HT1080 (cell line): ENCODE measurements at regions not wholly inside any gene's neighbourhood (a gene's known extent, or its start where the extent isn't known, plus 50 kb on each side); places are given as distances from the start of the nearest gene placed in this dataset.

ENCODE experiments used
- DNase-seq: peaks from one replicate; pipeline ENCODE4 v3.0.0-alpha.2; 2015; ENCODE audit warnings: low read depth

- peak; percentile 29 for DNase-seq
These were observed 218.8 kb downstream of the SCG2 start for GRCh38 chr2:223383315-223383714.

- DNase-seq: no peak
These were observed 216.0 kb downstream of the SCG2 start for GRCh38 chr2:223386189-223386588.

- no peak for DNase-seq
These were observed 215.2 kb downstream of the SCG2 start for GRCh38 chr2:223386984-223387383.

- no peak for DNase-seq
These were observed 212.5 kb downstream of the SCG2 start for GRCh38 chr2:223389624-223390023.

GRCh38 chr2:223396993-223397392, 205.2 kb downstream of the SCG2 start:
- DNase-seq: no peak

- no peak for DNase-seq
These were observed 202.7 kb downstream of the SCG2 start for GRCh38 chr2:223399357-223399957.

- no peak for DNase-seq
These were observed 197.5 kb downstream of the SCG2 start for GRCh38 chr2:223404616-223405015.

GRCh38 chr2:223414646-223415045, 187.5 kb downstream of the SCG2 start:
- DNase-seq: no peak

GRCh38 chr2:223415071-223415470, 187.1 kb downstream of the SCG2 start:
- no peak for DNase-seq

GRCh38 chr2:223416815-223417610, 185.1 kb downstream of the SCG2 start:
- no peak for DNase-seq

GRCh38 chr2:223418131-223418530, 184.0 kb downstream of the SCG2 start:
- no peak for DNase-seq

- no peak for DNase-seq
These were observed 183.5 kb downstream of the SCG2 start for GRCh38 chr2:223418604-223419199.

- no peak for DNase-seq
These were observed 182.1 kb downstream of the SCG2 start for GRCh38 chr2:223420048-223420447.

GRCh38 chr2:223431479-223431878, 170.7 kb downstream of the SCG2 start:
- no peak for DNase-seq

- DNase-seq: no peak
These were observed 168.7 kb downstream of the SCG2 start for GRCh38 chr2:223433461-223433860.

- DNase-seq: no peak
These were observed 164.4 kb downstream of the SCG2 start for GRCh38 chr2:223437788-223438187.

GRCh38 chr2:223439184-223439583, 163.0 kb downstream of the SCG2 start:
- DNase-seq: no peak

GRCh38 chr2:223439786-223440185, 162.4 kb downstream of the SCG2 start:
- DNase-seq: no peak

GRCh38 chr2:223442847-223443246, 159.3 kb downstream of the SCG2 start:
- DNase-seq: no peak

GRCh38 chr2:223450246-223450645, 151.9 kb downstream of the SCG2 start:
- DNase-seq: no peak

- no peak for DNase-seq
These were observed 144.9 kb downstream of the SCG2 start for GRCh38 chr2:223457301-223457700.

GRCh38 chr2:223459328-223459939, 142.7 kb downstream of the SCG2 start:
- no peak for DNase-seq
